ENCODE measurements at regions not wholly inside any gene's neighbourhood (a gene's known extent, or its start where the extent isn't known, plus 50 kb on each side); places are given as distances from the start of the nearest gene placed in this dataset.

GRCh38 chr9:81393985-81394811 lies 295.1 kb downstream of the TLE1 start:
- TF ChIP-seq EZH2phosphoT487 (conservative IDR thresholded peaks at IDR 0.05; ENCODE audit: low read length) (no peak), CTCF (IDR thresholded peaks at IDR 0.05; ENCODE audit: insufficient read depth, low read length, poor library complexity, severe bottlenecking) (no peak)
